Activated CD4-positive, CD25-positive, alpha-beta regulatory T cell (primary cell): ENCODE measurements at regions not wholly inside any gene's neighbourhood (a gene's known extent, or its start where the extent isn't known, plus 50 kb on each side); places are given as distances from the start of the nearest gene placed in this dataset.

ENCODE experiments used
- DNase-seq, 4 experiments: peaks; one replicate each; lab custom pipeline; 2025; lab: John Stamatoyannopoulos, UW

DNA sequence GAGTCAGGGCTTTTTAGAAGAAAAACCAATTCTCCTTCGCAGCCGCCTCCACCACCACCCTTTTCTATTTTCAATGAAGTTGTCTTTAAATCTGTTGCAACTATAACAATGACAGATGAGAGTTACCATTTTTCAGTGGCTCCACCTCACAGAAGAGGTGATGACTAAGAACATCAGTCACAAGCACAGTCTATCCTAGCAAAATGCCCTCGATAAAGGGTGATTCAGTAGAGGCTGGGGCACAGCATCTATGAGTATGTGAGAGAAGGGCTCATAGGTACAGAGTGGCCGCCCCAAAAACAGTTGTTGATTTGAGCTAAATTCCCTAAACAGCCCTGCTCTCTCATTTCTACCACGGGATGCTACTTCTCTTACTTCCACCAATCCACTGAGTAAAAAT lies 310.8 kb upstream of the MGAT5 start:
- no peak for DNase-seq

DNA sequence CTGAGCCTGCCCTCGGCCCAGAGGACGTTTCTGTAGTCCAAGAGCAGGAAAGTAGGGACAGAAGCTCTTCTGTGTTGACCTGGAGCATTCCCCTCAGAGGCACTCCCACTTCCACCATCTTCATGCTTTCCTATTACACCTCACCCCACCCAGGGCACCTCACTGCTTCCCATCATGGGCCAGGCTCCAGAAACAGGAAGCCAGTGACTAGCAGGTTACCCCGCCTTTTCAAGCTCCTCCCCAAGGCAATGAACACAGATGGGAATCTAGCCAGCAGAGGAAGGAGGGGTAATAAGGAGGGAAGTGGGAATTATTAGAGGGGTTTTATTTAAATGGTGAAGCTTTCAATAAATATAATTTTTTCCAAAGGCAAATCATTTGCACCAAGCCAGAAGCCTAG lies 308.8 kb upstream of the MGAT5 start:
- no peak for DNase-seq

DNA sequence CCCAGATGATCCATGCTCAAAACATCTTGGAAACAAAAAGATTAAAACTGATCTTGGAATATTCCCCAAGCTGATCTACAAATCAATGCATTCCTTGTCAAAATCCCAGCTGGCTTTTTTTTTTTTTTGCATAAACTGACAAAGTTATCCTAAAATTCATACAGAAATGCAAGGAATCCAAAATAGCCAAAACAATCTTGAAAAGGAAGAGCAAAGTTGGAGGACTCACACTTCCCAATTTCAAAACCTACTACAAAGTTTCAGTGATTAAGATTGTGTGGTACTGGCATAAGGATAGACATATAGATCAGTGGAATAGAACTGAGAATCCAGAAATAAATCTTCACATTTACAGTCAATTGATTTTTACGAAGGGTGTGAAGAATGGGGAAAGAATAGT lies 306.8 kb upstream of the MGAT5 start:
- no peak for DNase-seq

DNA sequence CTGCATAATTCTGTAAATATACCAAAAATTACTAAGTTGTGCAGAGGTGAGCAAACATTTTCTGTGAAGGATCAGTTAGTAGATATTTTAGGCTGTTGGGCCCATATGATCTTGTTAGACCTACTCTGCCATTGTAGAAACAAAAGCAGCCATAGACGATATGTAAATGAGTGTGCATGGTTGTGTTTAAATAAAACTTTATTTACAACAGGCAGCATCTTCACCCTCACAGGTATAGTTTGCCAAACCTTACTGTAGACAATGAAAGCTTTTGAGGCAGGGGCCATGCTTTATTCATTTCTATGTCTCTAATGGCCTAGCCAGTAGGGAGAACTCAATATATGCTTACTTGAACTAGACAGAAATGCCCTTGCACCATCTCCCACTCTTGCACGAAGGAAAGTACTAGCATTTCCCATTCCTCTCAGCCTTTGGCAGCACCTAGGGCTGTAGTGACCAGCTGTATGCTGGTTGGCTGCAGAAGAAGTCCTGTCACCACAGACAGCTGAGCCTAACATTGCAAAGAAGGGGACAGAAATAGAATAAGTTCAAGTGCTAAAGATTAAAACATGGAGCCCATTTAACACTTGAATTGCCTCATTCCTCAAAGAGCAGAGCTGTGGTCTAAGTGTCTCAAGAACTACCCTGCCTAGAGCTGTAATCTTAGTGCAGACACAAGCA lies 305.1 kb upstream of the MGAT5 start:
- DNase-seq: no peak

DNA sequence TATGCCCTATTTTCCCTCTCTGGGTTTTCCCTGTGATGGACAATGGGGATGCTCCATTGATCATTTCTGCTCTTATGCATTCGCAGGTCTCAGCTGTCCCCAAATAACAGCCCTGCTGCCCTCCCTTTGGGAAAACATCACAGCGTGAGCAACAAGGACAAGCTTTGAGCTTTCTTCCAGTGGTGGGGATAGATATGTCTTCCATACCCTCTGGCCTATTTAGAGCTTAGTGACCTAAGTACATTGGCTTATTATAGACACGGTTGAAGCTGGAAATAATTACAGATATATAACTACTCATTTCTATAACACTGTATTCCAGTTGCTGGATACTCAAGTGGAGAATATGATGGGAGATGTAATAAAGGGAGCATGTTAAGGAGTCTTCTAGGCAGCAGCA lies 304.3 kb upstream of the MGAT5 start:
- DNase-seq: no peak

DNA sequence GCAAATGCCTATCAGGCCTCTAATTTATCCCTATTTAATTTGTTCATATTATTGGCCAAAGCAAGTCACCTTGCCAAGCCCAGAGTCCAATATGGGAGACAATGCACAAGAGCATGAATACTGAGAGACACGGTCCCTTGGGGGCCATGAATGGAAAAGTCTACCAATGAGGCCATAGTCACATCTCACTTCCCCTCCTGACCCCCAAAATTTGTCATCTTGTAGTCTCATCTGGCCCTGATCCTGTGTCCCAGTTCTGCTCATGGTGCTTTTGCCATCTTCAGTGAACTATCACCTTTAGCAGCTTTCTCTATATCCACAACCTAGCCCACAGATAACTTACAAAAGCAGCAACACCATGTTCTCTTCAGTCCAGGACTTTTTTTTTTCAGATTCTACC lies 302.7 kb upstream of the MGAT5 start:
- DNase-seq: no peak

DNA sequence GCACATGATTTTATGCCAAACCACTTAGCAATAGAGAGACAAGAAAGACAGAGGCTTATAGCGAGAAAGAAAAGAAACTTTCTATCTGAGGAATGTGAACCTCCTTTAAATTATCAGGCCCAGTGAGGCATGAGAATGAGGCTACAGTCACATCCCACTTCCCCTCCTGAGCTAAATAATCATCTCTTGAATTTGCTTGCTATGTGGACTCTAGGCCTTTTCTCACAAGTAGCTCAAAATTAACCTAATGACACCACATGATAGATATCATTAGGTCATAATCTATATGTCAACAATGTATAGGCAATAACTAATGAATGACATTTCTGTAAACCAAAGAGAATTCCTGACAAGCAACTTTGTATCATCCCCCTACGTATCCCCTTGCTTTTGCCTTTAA lies 301.5 kb upstream of the MGAT5 start:
- DNase-seq: no peak

DNA sequence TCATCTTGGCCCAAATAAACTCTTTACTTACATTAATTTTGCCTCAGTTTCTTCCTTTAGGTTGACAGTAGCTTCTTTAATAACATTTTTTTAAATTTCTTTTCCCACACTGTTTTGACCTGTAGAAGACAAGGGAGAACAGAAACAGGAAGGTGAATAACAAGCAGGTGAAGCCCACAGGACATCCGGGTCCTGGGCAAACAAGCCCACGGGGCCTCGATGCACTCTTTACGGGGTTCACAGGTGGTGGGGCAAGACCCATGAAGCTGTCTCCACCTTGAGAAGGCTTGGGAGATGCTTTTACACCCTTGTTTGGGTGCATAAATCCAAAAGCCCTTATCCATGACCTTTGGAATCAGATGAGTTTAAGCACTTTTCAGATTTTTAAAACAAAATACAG lies 301.0 kb upstream of the MGAT5 start:
- DNase-seq: no peak

DNA sequence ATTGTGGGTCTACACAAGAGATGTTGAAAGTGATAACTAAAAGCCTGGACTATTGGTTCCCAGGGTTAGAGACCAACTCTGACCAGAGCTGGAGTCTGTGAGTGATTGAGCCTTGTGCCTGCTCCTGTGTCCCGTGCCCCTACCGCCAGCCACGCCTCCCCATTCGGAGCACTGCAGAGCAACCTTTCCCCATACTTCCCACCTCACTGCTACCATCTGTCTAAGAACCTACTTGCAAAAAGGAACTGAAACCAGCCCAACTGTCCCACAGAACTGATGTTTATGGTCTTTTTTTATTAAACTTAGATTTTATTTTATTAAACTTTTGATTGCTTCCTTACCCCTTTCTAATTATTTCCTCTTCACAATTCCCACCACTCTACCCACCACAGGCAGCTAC lies 300.3 kb upstream of the MGAT5 start:
- no peak for DNase-seq

DNA sequence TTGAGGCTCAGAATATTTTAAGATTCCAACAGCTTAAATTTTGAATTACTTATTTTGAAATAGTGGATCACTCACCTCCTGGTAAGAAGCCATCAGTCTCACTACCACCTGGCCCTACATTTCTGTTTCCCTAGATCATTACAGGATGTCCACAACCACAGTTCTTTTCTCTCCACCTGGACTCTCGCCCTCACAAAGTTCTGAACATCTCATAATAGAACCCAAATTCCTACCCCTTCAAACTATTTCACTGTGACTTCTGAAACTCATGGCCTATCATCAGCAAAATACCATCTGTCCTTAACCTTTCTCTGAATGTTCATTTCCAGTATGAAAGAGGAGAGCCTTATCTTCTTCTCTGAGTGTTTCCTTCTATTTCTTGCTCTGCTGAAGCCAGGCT lies 299.2 kb upstream of the MGAT5 start:
- DNase-seq: no peak

DNA sequence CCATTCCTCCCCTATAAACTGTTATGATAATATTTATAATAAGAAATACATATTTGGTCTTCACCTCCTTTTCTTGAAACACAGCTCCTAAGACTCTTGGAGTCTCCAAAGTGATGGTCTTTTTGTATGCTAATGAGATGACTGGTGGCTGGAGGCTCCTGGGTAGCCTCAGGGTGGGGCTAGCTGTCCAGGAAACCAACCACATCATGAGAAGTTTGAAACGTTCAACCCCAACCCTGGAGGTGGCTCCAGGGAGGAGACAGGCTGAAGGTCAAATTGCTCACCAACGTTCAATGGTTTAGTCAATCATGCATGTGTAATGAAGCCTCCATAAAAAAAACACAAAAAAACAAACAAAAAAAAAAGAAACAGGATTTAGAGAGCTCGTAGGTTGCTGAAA lies 298.7 kb upstream of the MGAT5 start:
- no peak for DNase-seq

DNA sequence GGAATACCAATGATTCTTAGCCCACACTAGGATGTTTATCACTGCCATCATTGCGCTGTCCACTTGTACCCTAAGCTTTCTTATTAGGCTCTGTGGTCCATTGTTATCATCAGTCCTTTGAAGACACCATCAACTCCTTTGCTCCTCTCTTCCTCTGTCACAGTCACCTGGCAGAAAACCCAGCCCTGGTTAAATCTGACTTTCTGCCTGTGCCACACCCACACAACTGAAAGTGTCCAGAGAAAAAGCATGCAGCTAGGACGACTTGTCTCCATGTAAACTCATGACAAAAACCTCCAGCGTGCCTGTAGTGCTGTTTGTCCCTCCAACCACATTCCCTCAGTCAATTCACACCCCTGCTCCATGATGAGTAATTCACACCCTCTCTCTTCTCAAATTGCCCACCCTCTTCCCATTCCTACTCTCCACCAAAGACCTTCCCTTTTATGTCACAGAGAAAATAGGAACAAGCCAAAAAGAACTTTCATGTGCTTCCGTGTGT lies 297.4 kb upstream of the MGAT5 start:
- no peak for DNase-seq

DNA sequence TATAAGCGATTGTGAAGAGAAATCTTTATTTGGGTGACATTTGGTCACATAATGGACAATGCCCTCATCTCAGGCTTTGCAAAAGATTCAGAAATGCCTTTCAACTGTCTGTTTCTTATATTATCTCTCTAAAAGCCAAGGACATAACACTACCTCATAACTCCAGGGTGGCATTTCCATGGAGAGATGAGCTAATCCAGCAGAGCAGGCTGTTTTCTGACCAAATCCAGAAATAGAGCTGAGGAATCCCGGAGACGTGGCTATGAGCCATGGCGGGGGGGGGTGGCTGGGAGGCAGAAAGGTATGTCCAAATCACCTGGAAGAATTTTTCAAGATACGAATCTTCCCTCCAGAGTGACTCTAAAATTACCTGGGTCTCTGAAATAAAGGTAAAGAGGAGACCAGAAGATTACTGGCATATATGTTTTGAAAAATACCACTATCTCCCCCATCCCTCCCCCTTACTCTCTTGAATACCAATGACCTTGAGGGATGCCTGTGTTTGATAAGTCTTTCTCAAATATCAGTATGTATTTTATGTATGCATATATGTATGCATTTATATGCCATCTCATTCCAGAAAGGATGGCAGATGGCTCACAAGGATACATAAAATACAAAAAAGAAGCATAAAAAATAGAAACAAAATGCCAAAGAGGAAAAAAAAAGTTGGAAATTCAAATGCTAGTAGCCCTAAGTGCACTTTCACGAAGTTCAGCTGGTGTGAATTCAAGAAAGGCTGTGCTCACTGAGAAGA lies 296.0 kb upstream of the MGAT5 start:
- DNase-seq: no peak

DNA sequence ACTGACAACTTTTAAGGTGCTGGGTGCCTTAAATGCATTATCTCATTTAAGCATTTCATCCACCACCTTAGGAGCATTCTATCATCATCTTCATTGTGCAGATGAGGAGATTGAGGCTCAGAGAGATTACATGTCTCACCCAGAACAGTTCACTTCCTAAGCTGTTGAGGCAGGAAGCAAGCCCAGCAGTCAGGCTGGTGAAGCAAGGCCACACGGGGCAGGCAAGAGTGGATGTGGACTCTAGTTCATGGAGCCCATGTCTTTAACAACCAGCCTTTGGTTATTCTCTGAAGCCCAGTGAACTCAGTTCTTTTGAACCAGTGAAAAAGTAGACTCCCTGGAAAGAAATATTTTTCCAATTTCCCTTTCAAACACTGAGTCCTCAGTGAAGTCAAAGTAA lies 294.8 kb upstream of the MGAT5 start:
- DNase-seq: no peak

DNA sequence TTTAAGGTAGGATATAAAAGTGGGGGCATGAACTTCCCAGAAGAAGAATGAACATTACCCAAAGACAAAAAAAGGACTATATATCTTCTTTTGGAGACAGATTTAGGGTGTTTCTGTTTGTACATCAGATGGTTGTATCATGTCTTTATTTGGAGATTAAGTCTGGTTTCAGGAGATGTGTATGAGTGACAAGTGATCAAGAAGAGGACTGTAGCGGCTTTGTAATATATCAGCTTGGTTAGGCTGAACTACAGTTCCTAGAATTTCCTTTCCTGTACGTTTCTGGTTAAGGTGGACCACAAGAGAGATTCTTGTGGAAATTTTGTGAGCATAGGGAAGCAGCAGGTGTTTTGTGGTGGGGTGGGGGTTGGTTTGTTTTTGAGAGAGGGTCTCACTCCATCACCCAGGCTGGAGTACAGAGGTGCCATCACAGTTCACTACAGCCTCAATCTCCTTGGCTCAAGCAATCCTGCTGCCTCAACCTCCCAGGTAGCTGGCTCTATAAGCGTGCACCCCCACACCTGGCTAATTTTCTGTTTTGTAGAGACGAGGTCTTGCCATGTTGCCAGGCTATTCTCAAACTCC lies 287.1 kb upstream of the MGAT5 start:
- no peak for DNase-seq

DNA sequence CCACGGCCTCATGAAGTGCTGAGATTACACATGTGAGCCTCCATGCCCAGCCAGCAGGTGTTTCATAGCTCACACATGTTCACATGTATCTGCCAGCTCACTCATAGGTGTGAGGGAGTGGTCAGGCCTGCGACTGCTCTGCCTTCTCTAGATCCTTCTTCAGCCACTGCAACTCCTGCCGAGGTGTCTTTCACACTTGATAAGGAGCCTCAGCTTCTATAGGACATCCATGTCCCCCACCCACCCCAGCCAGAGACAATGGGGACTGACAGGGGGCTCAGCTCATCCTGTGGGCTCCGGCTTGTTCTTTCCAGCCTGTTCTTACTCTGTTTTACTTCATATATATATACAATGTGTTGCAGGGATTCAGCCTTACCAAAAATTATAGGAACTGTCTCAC lies 286.5 kb upstream of the MGAT5 start:
- DNase-seq: no peak

DNA sequence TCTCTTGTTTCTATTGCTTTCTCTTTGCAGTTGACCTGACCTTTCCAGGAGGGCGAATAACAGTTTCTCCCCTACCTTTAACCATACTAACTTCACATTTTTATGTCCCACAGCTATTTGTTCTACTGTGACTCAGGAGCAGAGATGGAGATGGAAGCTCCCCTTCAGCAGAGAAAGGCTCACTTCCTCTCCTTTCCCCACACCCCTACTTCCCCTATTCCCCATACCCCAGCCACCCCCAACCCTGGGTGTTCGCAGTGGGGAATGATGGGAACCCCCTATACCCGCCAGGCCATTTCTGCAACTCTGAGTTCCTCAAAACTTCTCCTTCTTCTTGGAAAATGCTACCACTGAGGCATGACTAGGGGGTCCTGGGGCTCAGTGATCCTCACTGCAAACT lies 285.4 kb upstream of the MGAT5 start:
- no peak for DNase-seq

DNA sequence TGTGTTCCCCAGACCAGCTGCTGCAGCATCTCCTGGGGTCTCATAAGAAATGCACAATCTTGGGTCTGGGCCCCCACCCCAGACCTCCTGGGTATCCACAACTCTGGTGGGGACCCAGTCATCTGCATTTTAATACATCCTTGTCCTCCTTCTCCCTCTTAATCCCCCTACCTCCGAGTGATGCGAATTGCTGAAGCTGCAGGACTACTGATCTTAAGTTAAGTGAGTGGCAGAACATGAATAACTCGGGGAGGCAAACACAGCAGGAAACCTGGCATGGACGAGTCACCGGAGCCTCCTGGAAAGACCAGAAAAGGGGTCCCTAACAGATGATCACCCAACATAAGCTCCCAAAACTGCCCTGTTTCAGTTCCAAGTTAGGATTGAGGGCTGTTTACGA lies 283.2 kb upstream of the MGAT5 start:
- DNase-seq: no peak

DNA sequence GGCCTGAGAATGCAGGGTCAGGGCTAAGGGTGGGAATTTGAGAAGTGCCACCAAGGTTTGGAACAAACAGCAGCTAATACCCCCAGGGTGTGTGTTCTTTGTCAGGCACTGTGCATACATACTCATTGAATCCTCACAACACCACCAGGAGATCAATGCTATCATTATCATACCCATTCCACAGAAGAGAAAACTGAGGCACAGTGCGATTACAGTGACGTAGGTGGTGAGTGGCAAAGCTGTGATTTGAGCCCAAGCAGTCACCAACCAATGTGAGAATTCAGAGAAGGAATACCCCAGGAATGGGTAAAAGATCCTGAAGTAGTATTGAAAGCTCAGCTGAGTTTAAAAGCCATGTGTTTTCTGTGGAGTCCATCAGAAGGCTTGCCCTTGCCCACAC lies 281.6 kb upstream of the MGAT5 start:
- no peak for DNase-seq

DNA sequence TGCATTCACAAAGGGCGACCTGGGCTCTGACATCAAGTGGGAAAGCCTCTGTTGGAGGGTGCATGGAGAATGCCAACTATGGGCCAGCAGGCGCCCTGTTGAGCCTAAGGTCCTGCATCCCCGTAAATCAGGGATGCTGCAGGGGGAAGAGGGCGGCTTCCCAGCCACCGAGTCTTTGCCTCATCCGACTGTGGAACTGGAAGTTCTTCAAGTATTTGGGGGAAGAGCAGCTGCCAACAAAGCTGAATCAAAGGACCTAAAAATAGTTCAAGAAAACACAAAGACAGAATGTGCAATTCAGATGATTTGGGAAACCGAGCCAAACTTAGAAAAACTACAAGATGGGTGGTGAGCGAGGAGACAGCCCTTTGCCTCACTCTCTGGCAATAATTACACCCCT lies 281.1 kb upstream of the MGAT5 start:
- DNase-seq: no peak

DNA sequence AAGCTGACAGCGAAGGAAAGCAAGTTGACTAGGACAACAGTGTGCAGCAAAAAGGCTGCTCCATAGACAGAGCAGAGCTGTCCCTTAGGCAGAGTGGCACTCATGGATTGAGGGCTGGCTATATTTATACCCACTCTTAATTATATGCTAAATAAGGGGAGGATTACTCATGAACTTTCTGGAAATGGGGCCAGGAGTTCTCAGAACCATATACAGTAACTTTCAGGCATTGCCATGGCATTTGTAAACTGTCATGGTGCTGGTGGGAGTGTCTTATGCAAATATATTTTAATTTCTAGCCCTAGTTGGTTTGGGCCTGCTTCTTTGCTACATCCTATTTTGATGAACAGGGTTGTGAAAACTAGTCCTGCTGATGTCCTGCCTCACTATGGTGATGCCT lies 279.5 kb upstream of the MGAT5 start:
- DNase-seq: no peak

DNA sequence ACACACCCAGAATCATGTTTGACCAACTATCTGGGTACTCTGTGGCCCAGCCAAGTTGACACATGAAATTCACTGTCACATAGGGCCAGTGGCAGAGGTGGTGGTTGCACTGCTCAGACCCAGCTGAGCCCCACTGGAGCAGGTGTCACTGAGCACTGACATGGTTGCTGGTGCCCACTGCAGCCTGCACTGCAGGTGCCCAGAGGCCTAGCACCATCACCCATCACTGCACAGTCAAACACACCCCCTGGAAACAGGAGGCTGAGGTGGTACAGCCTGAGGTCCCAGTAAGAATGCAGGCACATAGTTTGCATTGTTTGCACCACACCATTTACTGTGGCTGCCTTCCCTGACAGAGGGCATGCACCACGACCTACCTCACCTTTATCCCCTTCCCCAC lies 278.7 kb upstream of the MGAT5 start:
- no peak for DNase-seq

DNA sequence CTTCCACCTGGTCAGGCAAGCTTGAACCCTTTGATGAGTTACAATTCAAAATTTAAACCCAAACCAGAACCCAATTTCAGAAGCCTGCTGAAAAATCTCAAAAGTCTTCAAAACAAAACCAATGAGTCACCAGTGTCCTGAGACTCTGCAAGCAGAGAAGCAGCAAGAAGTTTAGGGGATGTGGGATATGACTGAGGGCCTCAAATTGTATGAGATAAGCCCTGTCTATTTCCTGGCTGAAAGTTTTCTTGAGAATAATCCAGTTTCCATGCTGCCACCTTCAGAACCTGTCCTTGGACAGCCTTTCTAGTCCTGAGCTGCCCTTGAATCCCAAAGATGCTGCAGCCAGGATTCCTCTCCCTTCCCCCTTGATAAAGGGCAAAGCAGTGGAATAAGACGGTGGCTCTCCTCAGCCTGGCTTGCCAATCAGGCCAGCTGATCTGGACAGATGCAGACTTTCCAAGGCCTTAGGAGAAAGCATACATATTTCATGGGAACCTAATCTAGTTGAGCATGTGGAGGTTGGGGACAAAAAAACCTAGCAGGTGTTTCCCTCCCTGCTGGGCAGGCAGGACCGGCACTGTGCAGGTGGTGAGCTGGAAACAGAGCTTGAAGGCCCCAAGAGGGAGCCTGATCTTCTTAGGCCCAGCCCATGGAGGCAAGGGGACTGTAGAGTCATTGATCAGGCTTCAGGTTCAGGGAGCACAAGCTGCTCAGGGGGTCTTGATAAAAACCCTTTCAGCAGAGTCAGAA lies 278.0 kb upstream of the MGAT5 start:
- no peak for DNase-seq
